Esophagus squamous epithelium (tissue), 4 donors: ENCODE measurements at regions not wholly inside any gene's neighbourhood (a gene's known extent, or its start where the extent isn't known, plus 50 kb on each side); places are given as distances from the start of the nearest gene placed in this dataset.

Source experiments
- CTCF ChIP-seq, 6 experiments: fragments of 450-650 bp in 4 of 6; fragments of 200-600 bp in 2 of 6; sonication (generic) in 2 of 6; IDR thresholded peaks; one replicate each; pipeline ENCODE4 v1.5.1; 2016 to 2019; ENCODE audit warnings: antibody characterized with exemption in 6 of 6, mild to moderate bottlenecking in 4 of 6, moderate library complexity in 4 of 6
- POLR2A ChIP-seq, 4 donors: fragments of 450-650 bp; IDR thresholded peaks; one replicate each; pipeline ENCODE4 v1.6.1; 2017; ENCODE audit warnings: antibody characterized with exemption in 4 of 4, mild to moderate bottlenecking in 4 of 4, moderate library complexity in 3 of 4

- TF ChIP-seq POLR2A (IDR thresholded peaks at IDR 0.05), result no peak
- peak in 2 of 6 experiments; percentile 21 to 43 for TF ChIP-seq CTCF (IDR thresholded peaks at IDR 0.05)
Observed at GRCh38 chr6:1552296-1552761, 57.4 kb upstream of the FOXC1 start.
